ENCODE measurements at regions not wholly inside any gene's neighbourhood (a gene's known extent, or its start where the extent isn't known, plus 50 kb on each side); places are given as distances from the start of the nearest gene placed in this dataset.
"Not testable (repeated sequence)": the region's sequence is repeated elsewhere in the genome, so short reads cannot be mapped to it uniquely, and the experiment has no call there.

DNA sequence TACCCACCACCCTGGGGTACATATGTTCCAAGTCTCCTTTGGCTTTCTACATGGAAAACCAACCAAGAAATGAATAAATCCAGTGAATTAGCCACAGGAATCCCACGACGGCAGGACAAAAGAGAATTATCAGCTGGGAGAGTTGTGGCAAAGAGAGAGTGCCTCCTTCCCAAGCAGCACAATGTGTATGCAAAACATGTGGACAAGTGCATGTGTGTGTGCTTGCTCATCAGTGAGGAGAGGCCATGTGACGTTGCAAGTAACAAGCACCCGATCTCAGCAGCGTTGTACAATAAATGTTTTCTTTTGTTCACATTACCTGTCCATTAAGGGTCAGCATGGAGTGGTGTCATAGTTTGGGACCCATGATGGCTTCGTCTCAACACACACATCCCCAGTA, 50.0 kb upstream of the EMX2 start:
- DNase-seq (ENCODE audit: low read depth, low spot score), result no peak

- no peak for DNase-seq (ENCODE audit: low read depth, low spot score)
These were observed 54.5 kb upstream of the EMX2 start for GRCh38 chr10:117488004-117488403.

- no peak for DNase-seq (ENCODE audit: low read depth, low spot score)
These were observed 55.9 kb upstream of the EMX2 start for GRCh38 chr10:117486606-117487005.

GRCh38 chr10:117483056-117483590, 59.4 kb upstream of the EMX2 start:
- DNase-seq (ENCODE audit: low read depth, low spot score), result no peak

DNA sequence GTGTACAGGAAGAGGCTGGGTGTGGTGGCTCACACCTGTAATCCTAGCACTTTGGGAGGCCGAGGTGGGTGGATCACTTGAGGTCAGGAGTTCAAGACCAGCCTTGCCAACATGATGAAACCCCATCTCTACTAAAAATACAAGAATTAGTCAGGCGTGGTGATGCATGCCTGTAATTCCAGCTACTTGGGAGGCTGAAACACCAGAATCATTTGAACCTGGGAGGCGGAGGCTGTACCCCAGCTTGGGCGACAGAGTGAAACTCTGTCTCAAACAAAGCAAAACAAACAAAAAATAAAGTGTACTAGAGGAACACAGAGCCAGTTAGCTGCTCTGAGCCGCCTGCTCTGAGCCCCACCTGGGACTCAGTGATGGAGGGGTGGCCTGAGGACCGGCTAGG, 61.5 kb upstream of the EMX2 start:
- DNase-seq (ENCODE audit: low read depth, low spot score), result not testable (repeated sequence)

DNA sequence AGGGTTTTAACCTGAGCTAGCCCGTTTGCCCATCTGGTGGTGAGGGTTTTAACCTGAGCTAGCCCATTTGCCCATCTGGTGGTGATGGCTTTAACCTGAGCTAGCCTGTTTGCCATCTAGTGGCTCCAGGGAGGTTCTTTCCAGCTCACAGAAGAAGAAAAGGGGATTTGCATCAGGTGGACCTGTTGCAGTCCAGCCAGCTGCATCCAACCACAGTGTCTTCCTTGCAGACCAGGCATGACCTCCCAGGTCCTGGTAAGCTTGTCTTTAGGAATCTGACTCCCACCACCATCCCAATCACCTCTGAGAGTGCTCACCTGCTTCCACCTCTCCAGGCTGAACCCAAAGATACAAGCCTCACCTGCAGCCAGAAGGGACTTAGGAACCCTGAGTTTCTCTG, 62.4 kb upstream of the EMX2 start:
- DNase-seq (ENCODE audit: low read depth, low spot score), result no peak

DNA sequence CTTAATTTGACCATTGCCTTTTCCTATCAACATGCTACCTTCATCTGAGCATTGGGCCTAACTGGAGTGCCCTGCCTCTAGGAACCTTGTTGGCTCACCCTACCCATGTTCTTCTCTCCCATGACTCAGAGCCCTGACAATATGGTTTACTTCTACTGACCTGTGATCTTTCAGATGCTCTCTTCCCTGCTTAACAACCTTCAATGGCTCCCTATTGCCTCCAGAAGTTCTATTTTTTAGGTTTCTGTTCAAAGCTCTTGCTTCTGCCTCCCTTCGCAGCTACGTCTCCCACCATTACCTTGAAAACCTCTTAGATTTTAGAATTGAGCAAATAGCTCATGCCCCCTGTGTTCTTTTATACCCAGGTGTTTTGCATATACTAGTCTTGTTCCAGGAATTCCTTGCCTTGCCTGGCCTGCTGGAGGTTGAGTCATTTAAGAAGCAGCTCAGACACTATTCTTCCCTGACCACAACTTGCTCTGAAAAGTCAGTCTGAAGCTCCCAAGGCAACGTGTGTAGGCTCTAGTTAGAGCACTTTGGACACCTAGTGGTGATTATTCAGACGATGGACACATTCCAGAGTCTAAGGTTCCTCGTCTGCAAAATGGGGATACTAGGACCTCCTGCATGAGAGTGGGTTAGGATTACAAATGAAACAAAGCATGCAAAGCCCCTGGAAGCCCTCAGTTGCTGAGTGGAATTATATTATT, 64.4 kb upstream of the EMX2 start:
- DNase-seq (ENCODE audit: low read depth, low spot score), result no peak

DNA sequence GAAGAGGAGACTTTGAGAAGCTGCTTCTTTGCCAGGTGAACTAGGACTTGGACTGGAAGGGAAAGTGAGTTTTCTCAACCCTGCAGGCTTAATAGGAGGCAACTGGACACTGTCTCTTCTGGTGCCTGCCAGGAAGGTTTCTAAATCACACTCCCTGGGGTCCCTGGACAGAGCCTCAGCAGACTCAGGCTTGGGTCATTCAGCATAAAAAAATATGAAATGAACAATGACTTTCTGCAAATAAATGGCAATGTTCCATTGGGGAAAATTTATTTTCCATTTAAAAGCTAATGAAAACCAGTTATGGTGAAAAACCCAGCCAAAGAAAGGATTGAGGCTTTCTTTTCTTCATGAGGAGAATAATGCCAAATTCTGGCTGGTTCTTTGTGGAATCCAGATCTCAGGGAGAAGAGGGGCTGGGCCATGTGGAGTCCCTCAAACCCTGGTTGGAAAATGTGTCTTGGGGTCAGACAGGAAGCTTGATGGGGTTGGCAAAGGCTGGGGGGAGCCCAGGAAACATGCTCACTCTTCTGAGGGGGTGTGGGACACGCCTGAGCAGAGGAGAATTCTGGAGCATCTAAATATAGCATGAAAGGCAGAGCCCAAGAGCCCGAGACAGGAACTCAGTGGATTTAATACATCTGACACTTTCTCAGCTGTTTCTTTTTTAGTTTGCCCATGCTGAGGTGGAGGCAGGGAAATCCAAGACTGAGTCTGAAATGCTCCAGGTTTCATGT, 65.2 kb upstream of the EMX2 start:
- no peak for DNase-seq (ENCODE audit: low read depth, low spot score)

DNA sequence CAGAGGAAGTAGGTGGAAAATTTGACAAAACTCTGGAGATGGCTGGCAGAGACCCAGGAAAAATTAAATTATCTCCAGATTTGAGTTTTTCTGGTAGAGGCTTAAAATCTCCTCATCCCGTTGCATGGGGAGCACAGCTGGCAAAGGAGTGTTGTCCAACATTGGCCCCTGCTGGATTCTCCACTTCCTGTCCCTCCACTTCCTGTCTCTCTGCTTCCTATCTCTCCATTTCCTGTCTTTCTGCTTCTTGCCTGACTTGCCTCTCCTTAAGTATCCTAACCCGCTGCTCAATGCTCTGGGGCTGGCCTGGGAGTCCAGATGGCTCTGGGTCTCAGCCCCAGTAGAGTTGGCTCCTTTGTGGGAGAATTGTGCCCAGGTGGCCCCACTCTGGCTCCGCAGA, 65.8 kb upstream of the EMX2 start:
- no peak for DNase-seq (ENCODE audit: low read depth, low spot score)

DNA sequence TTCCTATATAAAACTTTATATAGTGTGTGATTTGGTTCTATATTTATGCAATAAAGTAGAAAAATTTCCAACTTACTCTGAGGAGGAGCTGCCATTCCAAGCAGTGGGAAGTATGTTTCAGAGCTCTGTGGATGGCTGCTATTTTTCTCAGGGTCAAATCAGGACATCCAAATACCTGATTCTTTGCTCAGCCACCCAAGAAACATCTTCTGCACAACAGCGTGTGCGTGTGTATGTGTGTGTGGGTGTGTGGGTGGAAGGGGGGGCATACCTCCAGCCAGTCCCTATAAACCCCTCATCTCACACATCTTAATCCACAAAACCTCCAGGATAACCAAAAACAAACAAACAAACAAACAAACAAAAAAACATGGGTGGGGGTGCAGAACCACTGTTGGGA, 66.3 kb upstream of the EMX2 start:
- DNase-seq (ENCODE audit: low read depth, low spot score), result no peak

GRCh38 chr10:117472872-117473271, 69.7 kb upstream of the EMX2 start:
- no peak for DNase-seq (ENCODE audit: low read depth, low spot score)

- DNase-seq (ENCODE audit: low read depth, low spot score), result no peak
These were observed 71.1 kb upstream of the EMX2 start for GRCh38 chr10:117471344-117471874.

DNA sequence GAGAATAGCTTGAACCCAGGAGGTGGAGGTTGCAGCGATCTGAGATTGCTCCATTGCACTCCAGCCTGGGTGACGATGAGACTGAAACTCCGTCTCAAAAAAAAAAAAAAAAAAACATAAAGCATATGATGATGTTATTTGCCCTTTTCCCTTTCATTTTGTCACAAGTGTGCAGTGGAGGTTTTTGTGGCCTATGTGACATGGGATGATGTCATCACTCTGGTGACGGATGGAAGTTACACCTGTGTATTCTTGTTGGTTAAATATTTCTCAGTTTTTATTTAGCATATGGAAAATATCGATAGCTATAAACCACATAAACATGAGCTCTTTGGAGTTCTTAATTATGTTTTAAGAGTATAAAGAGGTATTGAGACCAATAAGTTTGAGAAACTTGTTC, 71.8 kb upstream of the EMX2 start:
- DNase-seq (ENCODE audit: low read depth, low spot score), result no peak

DNA sequence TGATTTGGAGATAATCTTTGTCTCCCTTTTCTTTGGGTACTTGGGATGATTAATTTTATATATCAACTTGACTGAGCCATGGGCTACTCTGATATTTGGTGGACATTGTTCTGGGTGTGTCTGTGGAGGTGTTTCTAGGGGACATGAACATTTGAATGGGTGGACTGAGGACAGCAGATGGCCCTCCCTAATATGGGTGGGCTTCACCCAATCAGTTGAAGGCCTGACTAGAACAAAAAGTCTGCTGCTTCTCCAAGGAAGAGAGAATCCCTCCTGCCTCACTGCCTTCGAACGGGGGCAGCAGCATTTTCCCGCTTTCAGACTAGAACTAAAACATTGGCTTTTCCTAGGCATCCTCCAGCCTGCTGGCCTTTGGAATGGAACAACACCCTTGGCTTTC, 73.9 kb upstream of the EMX2 start:
- no peak for DNase-seq (ENCODE audit: low read depth, low spot score)

- DNase-seq (ENCODE audit: low read depth, low spot score), result no peak
These were observed 78.4 kb upstream of the EMX2 start for GRCh38 chr10:117464176-117464575.

DNA sequence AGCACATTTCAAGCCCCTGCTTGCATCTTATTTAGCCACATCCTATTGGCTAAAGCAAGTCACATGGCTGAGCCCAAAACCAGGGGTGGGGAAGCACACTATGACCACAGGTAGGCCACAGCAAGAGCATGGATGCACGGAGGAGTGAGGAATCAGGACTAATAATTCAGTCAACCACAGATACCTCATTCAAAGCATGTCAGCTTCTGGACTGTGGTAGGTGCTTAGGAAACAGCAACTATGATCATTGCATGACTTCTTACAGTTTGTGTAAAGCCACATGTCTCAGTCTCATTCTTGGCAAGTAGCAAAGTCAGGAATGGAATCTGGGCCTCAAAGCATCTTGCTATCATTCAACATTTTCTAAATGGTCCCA, 79.0 kb upstream of the EMX2 start:
- no peak for DNase-seq (ENCODE audit: low read depth, low spot score)

DNA sequence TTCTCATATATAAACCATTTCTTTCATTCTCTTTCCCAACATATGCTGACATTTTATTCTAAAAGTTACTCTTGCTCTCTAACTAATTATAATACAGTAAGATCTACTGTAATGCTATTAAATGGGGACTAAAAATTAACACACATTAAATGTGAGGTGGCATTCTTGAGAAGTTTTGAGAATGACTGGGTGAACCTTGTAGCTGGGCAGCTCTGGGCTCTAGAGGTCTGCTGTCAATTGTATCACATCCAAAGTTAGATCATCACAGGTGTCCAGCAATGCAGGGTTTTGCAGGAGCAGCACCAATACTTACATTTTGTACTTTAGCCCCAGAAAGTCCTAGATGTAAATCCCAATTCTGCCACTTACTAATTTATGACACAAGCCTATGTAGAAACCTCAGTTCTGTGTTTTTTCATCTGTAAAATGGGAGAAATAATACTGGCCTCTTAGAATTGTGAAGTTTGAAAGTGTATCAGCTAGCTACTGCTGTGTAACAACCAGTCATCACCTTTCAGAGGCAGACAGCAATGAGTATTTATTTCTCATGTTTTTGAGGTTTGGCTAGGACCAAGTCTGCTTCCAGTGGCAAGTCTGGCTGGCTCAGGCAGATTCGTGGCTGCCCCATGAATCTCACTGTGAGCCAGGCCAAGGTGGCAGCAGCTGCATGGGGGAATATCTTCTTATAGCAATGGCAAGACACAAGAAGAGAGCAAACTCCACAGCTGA, 79.6 kb upstream of the EMX2 start:
- no peak for DNase-seq (ENCODE audit: low read depth, low spot score)

- no peak for DNase-seq (ENCODE audit: low read depth, low spot score)
These were observed 80.1 kb upstream of the EMX2 start for GRCh38 chr10:117462424-117462792.

DNA sequence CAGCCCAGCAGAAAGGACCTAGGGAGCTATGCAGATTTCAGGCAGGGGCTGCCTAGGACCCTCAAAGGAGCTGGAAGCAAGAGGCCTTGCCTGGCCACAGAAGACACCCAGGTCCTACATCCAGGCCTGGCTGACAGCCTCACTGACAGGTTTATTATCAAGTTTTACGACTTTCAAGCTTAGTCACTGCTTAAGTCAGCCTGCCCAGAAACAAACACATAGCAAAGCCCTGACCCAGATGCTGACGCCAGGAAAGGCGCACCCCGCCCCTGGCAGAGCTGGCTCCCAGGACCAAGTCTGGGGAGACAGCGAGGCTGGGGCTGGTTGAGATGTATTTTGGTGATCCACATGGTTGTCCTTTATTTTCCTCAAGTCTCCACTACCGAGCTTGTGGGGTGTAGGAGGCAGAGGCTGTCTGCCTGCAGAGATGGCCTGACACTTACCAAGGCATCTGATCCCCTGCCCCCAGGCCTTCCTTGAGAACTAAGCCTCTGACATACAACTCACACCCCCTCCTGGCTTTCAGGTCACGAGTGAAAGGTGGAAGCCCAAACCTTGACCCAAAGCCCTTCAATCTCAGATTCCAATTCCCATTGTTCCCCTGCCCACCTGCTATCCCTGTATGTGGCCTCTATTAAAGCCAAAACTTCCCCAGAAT, 80.7 kb upstream of the EMX2 start:
- no peak for DNase-seq (ENCODE audit: low read depth, low spot score)

- no peak for DNase-seq (ENCODE audit: low read depth, low spot score)
These were observed 81.4 kb upstream of the EMX2 start for GRCh38 chr10:117460846-117461765.

GRCh38 chr10:117458571-117458970, 83.3 kb upstream of the PDZD8 start:
- no peak for DNase-seq (ENCODE audit: low read depth, low spot score)
